Psoas muscle (tissue), 7 donors: ENCODE measurements at regions not wholly inside any gene's neighbourhood (a gene's known extent, or its start where the extent isn't known, plus 50 kb on each side); places are given as distances from the start of the nearest gene placed in this dataset.

Source experiments
- ATAC-seq, 4 donors: fragments of 200-7000 bp; cut with Tn5 transposase; one replicate each; pipeline ENCODE4 v1.9.1; 2020; ENCODE audit warnings: moderate library complexity in 3 of 4, mild to moderate bottlenecking in 2 of 4
- DNase-seq, 2 donors: peaks; one replicate each; pipeline ENCODE4 v3.0.0-alpha.2; 2020
- H3K27ac ChIP-seq: fragments of 200-600 bp; one replicate; pipeline ENCODE4 v1.8.0; 2022
- H3K27me3 ChIP-seq, 3 donors: fragments of 200-600 bp in 1 of 3; one replicate each; pipeline versions ENCODE4 v1.6.1 to v1.8.0; 2013 to 2022; ENCODE audit warnings: low read length in 2 of 3, mild to moderate bottlenecking in 2 of 3, moderate library complexity in 1 of 3; ENCODE audit not compliant: insufficient read depth in 3 of 3
- H3K36me3 ChIP-seq, 2 donors: fragments of 200-600 bp in 1 of 2; one replicate each; pipeline versions ENCODE4 v1.6.1 to v1.8.0; 2013 to 2022; ENCODE audit warnings: low read depth in 1 of 2, mild to moderate bottlenecking in 1 of 2, moderate library complexity in 1 of 2; ENCODE audit not compliant: insufficient read depth in 1 of 2
- H3K4me1 ChIP-seq: fragments of 200-600 bp; one replicate; pipeline ENCODE4 v1.8.0; 2022
- H3K4me3 ChIP-seq: fragments of 200-600 bp; one replicate; pipeline ENCODE4 v1.8.0; 2022; ENCODE audit warnings: mild to moderate bottlenecking
- H3K9me3 ChIP-seq: fragments of 200-600 bp; one replicate; pipeline ENCODE4 v1.8.0; 2022
- whole genome bisulfite sequencing, 3 donors: extraction: QIAGEN DNeasy Blood & Tissue Kit; methylation state at CpG; one replicate each; pipeline versions ENCODE4 v1.1.6 to v1.1.7; 2013; 5-methylcytosine and 5-hydroxymethylcytosine counted together
- intact Hi-C, 2 donors: fragments of 100-400 bp; cut with DNase I; formaldehyde crosslinking; loops; one replicate each; pipeline versions ENCODE4 v1.11.0 to v1.14.2; 2022
- TF ChIP-seq, protein P1 (sequence below): fragments of 200-600 bp; IDR thresholded peaks from one replicate; pipeline ENCODE4 v1.8.0; 2022; ENCODE audit warnings: antibody characterized with exemption
- donor health status: healthy with polysubstance abuse.
- donor health status: DM: no; HTN: no; CAD: no; lungs with moderate emphysema.
- donor health status: Bipolar disorder and iron deficiency.
- donor health status: healthy.
- donor health status: DM: yes; HTN: yes; CAD: no.
- donor health status: DM: no; HTN: no; CAD: no.
- donor health status: DM: yes; HTN: yes; CAD: no.

DNA sequence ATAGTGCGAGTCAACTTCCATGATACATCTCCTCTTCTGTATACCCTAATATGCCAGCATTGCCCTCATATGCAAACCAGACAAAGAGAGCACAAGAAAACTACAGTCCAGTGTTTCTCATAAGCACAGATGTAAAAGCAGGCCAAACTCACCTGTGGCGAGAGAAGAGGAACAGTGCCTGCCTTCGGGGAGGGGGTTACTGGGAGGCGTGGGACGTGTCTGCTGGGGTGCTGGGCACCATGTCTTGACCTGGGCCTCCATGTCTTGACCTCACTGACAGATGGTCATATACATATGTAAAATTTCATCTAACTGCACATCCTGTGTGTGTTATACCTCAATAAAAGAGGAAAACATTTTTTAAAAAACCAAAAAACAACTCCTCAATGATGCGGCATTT lies 159.3 kb upstream of the PPP1R26 start:
- 90 to 96% (median 93%) methylated on average over 6 of the region's 6 CpGs for WGBS, 3 donors
- Histone ChIP-seq H3K4me1 (no peaks in the 10 kb centered on the region), H3K4me3 (no peak overlapping the region), H3K36me3 (no peaks in the 10 kb centered on the region), H3K27me3 (peaks cover 0 to 20% (median 7%) of the 10 kb centered on the region in 3 donors), H3K9me3 (no peaks in the 10 kb centered on the region), H3K27ac (no peak overlapping the region)
- no peak for ATAC-seq
- no peak for DNase-seq
- intact Hi-C loops = no loop called here
- TF ChIP-seq, protein P1, sequence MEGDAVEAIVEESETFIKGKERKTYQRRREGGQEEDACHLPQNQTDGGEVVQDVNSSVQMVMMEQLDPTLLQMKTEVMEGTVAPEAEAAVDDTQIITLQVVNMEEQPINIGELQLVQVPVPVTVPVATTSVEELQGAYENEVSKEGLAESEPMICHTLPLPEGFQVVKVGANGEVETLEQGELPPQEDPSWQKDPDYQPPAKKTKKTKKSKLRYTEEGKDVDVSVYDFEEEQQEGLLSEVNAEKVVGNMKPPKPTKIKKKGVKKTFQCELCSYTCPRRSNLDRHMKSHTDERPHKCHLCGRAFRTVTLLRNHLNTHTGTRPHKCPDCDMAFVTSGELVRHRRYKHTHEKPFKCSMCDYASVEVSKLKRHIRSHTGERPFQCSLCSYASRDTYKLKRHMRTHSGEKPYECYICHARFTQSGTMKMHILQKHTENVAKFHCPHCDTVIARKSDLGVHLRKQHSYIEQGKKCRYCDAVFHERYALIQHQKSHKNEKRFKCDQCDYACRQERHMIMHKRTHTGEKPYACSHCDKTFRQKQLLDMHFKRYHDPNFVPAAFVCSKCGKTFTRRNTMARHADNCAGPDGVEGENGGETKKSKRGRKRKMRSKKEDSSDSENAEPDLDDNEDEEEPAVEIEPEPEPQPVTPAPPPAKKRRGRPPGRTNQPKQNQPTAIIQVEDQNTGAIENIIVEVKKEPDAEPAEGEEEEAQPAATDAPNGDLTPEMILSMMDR = no peak

DNA sequence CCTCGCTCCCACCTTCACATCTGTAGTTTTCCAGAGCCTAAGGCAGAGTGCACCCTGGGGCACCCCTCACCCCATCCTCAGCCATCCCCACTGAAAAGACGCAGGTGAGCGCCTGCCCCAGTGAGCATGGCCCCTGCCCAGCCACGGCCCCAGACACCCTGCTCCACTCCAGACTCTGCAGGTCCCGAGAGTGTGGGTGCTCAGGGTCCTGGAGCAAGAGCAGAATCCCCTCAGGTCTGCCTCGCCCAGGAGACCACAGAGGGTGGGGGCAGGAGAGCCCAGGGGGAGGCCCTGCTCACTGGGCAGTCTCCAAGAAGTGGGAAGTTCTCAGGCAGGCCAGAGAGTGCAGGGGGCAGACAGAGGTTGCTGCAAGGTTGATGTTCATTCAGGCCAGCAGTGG lies 158.6 kb upstream of the PPP1R26 start:
- no peak for ATAC-seq
- intact Hi-C loops = no loop called here
- no peak for DNase-seq
- WGBS, 3 donors = 82 to 89% (median 87%) methylated on average over 6 of the region's 6 CpGs
- H3K4me1 ChIP-seq = no peaks in the 10 kb centered on the region
- H3K9me3 ChIP-seq = no peaks in the 10 kb centered on the region
- H3K27ac ChIP-seq = no peak overlapping the region
- TF ChIP-seq, protein P1 = no peak
- no peaks in the 10 kb centered on the region for H3K36me3 ChIP-seq
- H3K27me3 ChIP-seq = peaks cover 0 to 24% (median 7%) of the 10 kb centered on the region in 3 donors
- no peak overlapping the region for H3K4me3 ChIP-seq

DNA sequence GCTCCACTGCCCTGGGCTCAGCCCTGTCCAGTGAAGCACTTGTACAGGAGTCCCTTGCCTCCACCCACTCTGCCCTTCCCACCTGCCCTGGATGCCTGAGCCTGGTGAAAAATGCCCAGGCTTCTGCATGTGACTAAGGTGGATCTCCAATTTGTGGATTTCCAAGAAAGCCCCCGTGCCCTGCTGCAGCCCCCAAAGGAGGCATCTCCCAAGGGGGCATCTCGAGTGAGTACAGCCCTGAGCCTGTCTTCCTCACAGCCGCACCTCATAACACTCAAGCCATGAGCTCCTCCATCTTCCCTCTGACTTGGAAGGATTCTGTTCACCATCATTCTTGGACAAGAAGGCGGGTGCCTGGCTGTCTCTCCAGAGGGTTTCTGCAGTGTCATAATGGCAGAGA lies 158.0 kb upstream of the PPP1R26 start:
- intact Hi-C loops = no loop called here
- Histone ChIP-seq H3K27me3 (peaks cover 0 to 26% (median 8%) of the 10 kb centered on the region in 3 donors), H3K36me3 (no peaks in the 10 kb centered on the region), H3K4me3 (no peak overlapping the region), H3K27ac (no peak overlapping the region), H3K4me1 (no peaks in the 10 kb centered on the region), H3K9me3 (no peaks in the 10 kb centered on the region)
- TF ChIP-seq, protein P1 = no peak
- DNase-seq (no peak), ATAC-seq (no peak)
- WGBS, 3 donors = 64 to 77% (median 74%) methylated on average over 4 of the region's 4 CpGs

DNA sequence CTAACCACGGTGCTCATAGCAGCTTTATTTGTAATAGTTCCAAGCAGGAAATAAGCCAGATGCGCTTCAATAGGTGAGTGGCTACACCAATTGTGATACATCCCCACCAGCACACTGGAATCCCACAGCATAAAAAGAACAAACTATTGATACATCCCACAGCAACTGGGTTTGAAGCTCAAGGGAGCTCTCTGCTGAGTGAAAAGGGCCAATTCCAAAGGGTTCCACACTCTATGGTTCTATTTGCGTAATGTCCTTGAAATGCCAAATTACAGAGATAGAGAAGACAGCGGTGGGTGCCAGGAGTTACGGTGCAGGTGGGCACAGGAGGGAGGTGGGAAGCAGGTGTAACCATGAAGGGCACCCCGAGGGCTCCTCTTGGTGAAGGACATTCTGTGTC lies 155.3 kb upstream of the PPP1R26 start:
- TF ChIP-seq, protein P1 = no peak
- Histone ChIP-seq H3K4me1 (no peaks in the 10 kb centered on the region), H3K27ac (no peak overlapping the region), H3K4me3 (no peak overlapping the region), H3K9me3 (peaks cover 6% of the 10 kb centered on the region), H3K27me3 (peaks cover 0 to 42% (median 11%) of the 10 kb centered on the region in 3 donors), H3K36me3 (no peaks in the 10 kb centered on the region)
- DNase-seq (no peak), ATAC-seq (no peak)
- intact Hi-C loops = no loop called here
- WGBS, 3 donors = 67 to 79% (median 76%) methylated on average over 6 of the region's 6 CpGs

DNA sequence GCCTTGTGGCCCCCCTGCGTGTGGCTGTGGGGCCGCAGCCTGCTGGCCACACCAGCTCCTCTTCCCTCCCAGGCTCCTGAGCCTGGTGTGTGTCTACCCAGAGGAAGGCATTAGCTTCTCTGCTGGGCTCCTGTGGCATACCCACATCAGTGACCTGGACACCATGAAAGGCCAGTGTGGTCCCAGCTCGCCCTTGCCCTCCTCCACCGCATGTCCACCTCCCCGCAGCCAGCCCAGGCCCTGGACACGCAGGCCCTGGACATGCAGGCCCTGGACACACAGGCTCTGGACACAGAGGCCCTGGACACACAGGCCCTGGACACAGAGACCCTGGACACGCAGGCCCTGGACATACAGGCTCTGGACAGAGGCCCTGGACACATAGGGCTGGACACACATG lies 153.4 kb upstream of the PPP1R26 start:
- intact Hi-C loops = no loop called here
- peaks cover 6% of the 10 kb centered on the region for H3K9me3 ChIP-seq
- peaks cover 0 to 41% (median 11%) of the 10 kb centered on the region in 3 donors for H3K27me3 ChIP-seq
- H3K36me3 ChIP-seq = no peaks in the 10 kb centered on the region
- H3K27ac ChIP-seq = no peak overlapping the region
- DNase-seq (no peak), ATAC-seq (no peak)
- no peak overlapping the region for H3K4me3 ChIP-seq
- WGBS, 3 donors = 82 to 87% (median 86%) methylated on average over 7 of the region's 7 CpGs
- TF ChIP-seq, protein P1 = no peak
- H3K4me1 ChIP-seq = no peaks in the 10 kb centered on the region
